ENCODE measurements at regions not wholly inside any gene's neighbourhood (a gene's known extent, or its start where the extent isn't known, plus 50 kb on each side); places are given as distances from the start of the nearest gene placed in this dataset.

DNA sequence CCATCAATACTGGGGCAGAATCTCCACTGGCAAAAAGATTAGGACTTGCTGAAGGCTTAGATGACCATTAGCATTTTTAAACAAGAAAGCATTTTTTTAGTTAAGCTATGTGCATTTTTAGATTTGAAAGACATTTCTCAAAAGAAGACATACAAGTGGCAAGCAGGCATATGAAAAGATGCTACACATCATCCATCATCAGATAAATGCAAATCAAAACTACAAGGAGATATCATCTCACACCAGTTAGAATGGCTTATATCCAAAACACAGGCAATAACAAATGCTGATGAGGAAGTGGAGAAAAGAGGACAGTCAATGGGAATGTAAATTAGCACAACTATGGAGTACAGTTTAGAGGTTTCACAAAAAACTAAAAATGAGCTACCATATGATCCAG is 195.6 kb upstream of the TNC start:
- TF ChIP-seq, protein P1, sequence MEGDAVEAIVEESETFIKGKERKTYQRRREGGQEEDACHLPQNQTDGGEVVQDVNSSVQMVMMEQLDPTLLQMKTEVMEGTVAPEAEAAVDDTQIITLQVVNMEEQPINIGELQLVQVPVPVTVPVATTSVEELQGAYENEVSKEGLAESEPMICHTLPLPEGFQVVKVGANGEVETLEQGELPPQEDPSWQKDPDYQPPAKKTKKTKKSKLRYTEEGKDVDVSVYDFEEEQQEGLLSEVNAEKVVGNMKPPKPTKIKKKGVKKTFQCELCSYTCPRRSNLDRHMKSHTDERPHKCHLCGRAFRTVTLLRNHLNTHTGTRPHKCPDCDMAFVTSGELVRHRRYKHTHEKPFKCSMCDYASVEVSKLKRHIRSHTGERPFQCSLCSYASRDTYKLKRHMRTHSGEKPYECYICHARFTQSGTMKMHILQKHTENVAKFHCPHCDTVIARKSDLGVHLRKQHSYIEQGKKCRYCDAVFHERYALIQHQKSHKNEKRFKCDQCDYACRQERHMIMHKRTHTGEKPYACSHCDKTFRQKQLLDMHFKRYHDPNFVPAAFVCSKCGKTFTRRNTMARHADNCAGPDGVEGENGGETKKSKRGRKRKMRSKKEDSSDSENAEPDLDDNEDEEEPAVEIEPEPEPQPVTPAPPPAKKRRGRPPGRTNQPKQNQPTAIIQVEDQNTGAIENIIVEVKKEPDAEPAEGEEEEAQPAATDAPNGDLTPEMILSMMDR (IDR thresholded peaks at IDR 0.05) = no peak
- TF ChIP-seq, protein P2, sequence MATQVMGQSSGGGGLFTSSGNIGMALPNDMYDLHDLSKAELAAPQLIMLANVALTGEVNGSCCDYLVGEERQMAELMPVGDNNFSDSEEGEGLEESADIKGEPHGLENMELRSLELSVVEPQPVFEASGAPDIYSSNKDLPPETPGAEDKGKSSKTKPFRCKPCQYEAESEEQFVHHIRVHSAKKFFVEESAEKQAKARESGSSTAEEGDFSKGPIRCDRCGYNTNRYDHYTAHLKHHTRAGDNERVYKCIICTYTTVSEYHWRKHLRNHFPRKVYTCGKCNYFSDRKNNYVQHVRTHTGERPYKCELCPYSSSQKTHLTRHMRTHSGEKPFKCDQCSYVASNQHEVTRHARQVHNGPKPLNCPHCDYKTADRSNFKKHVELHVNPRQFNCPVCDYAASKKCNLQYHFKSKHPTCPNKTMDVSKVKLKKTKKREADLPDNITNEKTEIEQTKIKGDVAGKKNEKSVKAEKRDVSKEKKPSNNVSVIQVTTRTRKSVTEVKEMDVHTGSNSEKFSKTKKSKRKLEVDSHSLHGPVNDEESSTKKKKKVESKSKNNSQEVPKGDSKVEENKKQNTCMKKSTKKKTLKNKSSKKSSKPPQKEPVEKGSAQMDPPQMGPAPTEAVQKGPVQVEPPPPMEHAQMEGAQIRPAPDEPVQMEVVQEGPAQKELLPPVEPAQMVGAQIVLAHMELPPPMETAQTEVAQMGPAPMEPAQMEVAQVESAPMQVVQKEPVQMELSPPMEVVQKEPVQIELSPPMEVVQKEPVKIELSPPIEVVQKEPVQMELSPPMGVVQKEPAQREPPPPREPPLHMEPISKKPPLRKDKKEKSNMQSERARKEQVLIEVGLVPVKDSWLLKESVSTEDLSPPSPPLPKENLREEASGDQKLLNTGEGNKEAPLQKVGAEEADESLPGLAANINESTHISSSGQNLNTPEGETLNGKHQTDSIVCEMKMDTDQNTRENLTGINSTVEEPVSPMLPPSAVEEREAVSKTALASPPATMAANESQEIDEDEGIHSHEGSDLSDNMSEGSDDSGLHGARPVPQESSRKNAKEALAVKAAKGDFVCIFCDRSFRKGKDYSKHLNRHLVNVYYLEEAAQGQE (IDR thresholded peaks at IDR 0.05; ENCODE audit: insufficient read depth in 1 of 2, low read depth in 2 of 2, low read length in 1 of 2) = no peak
- TF ChIP-seq POLR2AphosphoS5 (IDR thresholded peaks at IDR 0.05; ENCODE audit: low read depth, low read length) = no peak
- no peak for TF ChIP-seq SIN3A (IDR thresholded peaks at IDR 0.05; ENCODE audit: borderline replicate concordance, insufficient read depth, low read depth, low read length)
